Renal pelvis (tissue), 1 donor: ENCODE measurements at regions not wholly inside any gene's neighbourhood (a gene's known extent, or its start where the extent isn't known, plus 50 kb on each side); places are given as distances from the start of the nearest gene placed in this dataset.
A peak's percentile ranks its signal among the peaks of the same experiment; 100 is the strongest.
"Not testable (repeated sequence)": the region's sequence is repeated elsewhere in the genome, so short reads cannot be mapped to it uniquely, and the experiment has no call there.

Experiments used
- DNase-seq: peaks from one replicate; pipeline ENCODE4 v3.0.0-alpha.2; 2013

DNA sequence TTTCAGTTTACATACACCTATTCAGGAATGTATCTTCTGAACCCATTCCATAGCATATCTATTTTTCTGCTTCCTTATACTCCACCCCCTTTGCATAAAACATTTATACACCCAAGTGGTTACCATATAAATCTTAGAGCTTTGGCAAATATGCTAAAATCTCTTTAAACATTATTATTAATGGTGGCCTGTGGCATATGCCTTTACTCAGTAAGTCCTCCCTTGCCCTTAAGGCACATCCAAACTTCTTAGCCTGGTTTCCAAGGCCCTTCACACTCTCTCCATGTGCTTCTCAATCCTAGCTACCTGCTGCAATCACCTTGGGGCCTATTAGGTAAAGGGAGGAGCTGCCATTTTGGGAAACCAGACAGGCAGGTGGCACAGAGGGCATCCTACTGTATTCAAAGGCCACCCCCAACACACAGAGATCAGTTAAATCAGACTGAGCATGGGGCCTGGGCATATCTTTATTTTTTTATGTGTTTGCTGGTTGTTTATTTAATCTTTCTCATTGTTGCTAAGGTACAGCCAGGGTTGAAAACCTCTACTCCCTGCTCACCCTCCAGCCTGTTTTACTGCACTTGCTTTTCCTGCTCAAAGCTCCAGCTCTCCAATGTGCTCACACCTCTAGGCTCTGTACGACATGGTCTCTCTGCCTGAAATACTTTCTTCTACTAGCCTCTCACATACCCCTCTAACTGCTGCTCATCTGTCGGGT is 242.8 kb upstream of the HNRNPA3 start:
- no peak for DNase-seq

DNA sequence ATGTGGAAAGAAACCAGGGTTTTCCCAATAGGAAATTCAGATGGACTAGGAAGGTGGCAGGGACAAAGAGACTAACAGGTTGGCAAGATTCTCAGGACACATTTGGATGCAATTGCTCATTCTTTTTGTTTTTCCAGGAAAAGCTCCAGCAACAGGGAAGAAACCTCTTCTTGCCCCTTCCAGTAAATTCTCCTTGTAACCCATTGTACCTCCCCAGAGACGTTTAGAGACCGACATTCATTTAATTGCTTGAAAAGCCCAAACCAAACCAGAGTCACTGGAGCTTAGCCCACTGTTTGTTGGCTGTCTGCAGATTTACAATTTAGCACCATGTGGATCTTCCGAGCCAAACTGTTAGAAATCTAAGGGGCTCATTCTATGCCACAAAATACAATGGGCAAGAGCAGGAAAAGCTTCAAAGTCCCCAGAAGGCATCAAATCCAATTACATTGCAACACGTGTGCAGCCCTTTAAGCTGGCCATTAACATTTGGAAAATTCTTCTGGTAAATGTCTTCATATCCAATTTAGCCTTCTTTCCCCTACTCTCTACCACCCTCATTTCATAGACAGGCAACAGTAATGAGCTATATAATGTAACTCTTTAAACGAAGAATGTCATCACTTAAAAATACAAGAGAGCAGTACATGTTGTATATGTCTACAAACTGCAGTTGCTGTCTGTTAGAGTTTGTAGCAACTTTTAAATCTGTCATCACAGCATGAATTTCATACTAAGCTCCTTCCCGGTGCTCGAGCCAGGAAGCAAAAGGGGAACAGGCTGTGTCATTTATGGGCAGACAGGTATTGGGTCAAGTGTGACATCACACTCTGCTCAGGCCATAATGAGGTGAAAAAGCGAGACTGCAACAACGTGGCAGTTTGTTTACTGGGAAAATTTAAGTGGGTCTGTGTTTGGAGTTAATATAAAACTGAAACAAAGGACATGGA is 235.6 kb upstream of the HNRNPA3 start:
- no peak for DNase-seq

DNA sequence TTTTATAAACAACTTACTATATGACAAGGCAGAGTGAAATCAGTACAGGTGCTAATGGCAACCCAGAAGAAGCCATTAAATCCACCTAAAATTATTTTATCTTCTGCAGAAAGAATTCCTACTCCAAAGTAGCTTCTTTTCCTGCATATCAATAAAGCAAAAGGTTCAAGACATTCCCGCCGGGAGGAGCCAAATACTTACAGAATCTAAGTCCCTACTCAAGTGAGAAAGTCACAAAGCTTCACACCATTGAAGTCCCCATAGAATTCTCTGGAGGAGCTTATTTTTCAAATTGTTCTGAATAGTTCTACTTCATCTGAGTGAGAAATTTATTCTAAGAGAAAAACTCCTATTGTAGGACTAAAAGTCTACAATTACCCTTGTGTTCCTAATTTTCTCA is 233.7 kb upstream of the HNRNPA3 start:
- DNase-seq: no peak

DNA sequence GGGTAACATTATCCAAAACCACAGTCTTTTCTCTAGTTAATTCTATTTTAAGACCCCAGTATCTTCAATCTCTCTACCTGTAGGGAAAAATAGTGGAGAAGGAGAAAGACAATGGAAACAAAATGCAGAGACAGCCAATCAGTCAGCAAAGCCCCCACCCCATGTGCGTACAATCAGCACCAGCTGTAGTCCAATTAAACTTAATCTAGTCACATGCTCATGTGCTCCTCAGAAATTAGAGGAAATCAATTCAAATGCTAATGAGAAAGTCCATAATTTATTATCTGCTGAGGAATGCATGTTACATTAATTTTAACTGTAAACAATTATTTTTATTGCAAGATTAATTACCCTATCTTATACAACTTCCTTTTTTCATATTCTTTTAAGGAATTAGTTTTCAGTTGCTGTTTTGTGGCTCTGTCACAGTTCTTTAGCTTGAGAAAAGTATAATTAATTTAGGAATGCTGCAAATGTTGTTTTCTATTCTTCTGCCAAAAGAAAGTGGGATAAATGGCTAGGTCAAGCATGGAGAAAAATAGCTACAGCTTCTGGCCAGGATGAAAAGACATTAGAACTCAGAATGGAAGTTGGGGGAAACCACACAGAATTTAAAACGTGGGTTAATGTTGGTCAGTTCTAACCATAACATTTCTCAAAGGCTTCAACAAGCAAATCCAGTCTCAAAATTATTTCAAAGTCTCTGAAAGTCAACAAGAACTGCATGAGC is 232.4 kb upstream of the HNRNPA3 start:
- peak; percentile 68 for DNase-seq

DNA sequence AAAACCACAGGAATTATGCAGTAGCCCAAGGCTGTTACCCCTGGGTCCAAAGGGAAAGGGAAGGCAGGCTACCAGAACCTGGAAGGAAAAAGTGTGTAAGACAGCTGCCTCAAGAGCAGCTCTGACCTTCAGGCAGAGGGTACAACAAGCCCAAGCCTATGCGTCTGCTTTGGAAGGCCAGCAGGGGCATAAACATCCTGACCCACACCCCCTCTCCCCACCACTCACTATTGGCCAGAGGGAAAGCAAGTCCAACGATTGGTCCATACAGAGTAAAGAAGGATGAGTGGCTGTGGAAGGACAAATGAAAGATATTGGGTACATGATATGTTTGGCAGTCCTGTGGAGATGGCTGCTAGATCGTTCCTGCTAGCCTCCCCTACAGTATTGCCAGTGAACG is 227.6 kb upstream of the HNRNPA3 start:
- no peak for DNase-seq

DNA sequence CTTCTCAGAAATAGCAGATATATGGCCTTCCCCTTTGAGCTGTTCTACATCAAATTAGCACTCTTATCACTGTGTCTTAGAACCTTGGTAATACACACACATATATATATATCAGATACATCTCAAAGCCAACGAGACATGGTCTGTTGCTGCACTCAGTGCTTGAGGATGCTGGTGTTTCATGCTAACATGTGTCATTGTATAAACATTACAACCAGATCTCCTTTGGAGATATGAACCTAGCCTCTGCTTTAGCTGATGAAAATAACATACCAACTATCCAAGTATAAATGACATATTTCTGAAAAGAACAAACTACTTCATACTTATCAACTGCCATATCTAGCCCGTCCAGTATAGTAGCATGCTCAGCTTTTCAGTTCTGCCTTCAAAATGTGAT is 226.7 kb upstream of the HNRNPA3 start:
- DNase-seq: no peak

DNA sequence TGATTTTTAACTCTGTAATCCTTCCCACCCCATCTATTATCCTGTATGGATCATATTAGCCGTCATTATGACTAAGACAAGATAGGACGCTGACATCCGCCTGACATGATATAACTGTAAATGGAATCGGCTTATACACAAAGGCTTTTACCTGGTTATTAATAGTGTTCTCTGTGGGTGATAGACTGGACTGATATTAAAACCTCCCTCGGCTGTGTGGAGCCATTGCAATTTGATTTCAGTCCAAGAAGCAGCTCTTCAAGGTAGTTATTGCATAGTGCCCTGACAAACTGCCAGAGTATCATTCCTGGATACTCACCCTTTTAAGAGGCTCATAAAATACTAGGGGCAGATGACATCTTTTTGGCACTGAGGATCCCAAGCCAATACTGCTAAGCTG is 226.1 kb upstream of the HNRNPA3 start:
- DNase-seq: no peak

DNA sequence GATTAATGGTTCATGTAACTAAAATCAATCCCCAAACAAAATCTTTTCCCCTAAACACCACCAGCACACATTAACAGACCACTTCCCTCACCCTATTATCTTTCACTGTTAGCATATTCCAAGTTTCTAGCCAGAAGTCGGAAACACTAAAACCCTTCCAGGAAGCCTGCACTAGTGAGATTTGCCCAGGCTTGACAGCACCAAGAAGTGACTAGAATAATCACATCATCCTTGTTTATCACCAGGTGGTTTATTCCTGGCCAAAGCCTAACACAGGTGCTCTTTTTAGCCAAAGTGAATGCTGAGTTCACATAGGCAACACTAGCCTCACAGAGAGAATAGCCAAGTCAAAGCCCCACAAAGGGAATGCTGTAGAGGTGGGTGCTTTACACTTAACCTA is 221.2 kb upstream of the HNRNPA3 start:
- no peak for DNase-seq

DNA sequence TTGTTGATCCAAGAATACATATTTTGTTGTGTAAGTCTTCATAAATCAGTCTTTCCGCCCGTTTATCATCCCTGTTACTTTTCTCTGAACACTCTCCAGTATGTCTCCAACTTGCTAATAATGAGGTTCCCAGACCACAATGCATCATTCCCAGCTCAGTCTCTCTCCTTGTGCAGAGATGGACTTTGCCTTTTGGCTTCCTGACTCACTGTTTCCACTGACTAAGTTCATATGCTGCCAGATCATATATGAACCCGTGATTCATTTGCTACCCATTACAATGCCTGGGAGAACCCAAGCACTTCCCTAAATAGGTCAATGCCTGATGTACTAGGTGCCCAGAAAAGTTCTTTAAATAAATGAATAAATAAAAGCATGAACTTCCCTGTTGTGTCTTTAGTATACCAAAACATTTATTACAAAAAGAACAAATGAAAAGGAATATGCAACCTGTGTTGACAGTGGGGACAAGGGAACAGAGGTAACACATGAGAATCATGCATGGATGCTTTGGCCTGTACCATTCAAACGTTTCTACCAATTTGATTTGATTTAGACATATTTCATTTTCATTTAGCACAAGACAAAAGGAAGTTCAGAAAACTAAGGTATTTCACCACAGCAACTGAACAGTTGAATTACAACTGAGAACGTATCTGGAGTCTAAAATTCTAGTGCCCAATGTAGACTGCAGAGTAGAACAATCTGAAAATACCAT is 215.4 kb upstream of the HNRNPA3 start:
- no peak for DNase-seq

DNA sequence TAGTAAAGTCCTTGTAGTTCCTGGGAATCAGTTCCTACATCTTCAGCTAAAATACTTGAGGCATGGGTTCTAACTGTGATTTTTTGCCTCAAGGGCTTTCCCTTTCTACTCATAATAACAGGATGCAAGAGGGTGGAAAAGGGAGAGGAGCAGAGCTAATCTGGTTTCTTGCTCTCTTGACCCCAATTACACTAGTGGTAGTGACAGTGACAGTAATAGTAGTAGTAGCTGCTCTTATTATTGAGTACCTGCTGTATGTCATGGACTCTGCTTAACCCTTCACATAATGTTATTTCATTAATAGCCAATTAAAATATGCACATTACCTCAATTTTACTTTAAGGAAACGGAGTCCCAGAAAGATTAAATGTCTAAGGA is 214.8 kb upstream of the HNRNPA3 start:
- no peak for DNase-seq

DNA sequence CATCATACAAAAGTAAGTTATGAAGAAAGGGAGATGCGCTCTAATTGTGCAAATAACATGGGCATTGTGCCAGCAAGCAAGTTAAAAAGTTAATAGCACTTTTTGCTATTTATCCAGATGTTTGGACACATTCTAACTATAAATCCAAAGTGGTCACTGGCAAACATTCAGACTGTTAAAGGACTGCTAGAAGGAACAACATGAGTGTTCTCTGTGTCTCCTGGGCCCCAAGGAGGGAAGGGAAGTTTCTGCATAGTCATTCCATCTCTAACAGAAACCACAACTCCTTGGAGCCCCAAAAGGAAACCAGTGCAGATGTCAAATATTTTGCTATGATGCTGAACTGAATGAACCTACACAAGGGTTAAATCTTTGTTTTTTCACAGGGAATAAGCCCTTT is 213.3 kb upstream of the HNRNPA3 start:
- peak; percentile 39 for DNase-seq

DNA sequence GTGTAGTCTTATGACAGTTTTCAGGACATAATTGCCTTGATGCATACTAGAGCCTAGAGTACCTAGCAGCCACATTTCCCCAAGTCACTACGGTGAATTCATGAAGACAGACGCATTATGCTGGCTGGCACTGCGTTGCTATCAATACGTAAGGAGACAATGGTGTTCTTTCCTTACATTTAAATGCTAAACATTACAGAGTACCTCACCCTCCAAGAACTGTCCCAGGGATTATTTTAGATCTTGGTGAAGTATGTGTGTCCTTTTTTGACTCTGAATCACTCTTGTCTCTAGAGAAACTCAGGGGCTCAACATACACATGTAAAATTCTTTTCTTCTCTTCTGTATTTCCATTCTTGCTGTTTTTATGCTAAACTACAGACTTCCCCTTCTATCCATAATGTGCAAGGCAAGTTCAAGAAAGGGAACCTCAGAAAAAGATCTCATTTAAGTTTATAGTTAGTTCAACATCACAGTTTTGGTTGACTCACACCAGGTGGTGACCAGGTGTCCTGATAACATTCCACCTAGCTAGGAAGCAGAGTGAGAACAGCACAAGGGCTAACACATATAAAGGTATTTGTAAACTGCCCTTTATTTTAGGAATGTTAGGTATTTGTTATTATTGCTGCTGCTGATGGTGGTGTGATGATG is 212.4 kb upstream of the HNRNPA3 start:
- no peak for DNase-seq

DNA sequence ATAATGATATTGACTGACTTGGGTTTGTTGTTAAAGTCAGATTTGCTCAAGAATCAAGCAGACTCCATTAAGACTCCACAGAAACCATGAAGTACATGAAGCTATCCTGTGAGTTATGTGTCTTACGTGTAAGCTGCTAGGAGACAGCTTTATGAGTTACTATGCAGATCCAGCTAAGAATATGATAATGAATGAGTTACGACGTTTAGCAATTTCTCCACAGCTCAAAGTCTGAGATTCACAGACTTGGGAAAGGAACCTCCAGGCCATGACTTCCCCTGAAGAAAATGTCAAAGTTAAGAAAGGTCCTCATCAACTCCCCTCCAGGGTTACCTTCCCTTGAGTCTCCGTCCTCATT is 211.9 kb upstream of the HNRNPA3 start:
- DNase-seq: no peak

DNA sequence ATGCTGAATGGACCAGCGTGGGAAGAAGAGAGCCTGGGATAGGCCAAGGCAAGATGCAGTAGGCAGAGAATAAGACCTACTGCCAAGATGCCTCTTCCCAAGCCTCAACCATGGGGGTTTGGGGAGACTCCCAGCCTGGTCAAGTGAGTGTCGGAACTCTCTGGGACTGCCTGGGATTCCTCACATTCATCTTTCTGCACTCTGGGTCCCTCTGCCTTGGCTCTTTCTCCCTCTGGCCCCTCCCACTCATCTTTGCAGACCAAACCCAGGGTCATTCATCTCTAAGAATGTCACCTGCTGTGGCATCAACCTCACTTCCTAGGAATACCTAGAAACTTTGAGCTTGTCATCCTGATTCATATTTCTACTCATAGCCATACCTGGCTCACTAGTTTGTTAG is 211.3 kb upstream of the HNRNPA3 start:
- no peak for DNase-seq

DNA sequence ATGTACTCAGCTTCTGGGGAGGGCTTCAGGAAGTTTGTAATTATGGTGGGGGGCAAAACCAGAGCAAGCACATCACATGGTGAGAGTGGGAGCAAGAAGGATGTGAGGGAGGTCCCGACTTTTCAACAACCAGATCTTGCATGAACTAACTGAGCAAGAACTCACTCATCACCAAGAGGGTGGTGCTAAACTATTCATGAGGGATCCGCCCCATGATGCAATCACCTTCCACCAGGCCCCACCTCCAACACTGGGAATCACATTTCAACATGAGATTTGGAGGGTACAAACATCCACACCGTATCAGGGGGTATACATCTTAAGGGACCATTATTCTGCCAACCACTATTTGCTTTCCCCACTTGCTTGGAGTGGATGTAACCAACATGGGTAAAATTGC is 209.6 kb upstream of the HNRNPA3 start:
- no peak for DNase-seq

DNA sequence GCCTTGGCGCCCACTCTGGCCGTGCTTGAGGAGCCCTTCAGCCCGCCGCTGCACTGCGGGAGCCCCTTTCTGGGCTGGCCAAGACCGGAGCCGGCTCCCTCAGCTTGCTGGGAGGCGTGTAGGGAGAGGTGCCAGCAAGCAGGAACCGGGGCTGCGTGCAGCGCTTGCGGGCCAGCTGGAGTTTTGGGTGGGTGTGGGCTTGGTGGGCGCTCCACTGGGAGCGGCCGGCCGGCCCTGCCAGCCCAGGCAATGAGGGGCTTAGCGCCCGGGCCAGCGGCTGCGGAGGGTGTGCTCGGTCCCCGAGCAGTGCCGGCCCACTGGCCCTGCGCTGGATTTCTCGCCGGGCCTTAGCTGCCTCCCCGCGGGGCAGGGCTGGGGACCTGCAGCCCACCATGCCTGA is 204.9 kb upstream of the HNRNPA3 start:
- DNase-seq: not testable (repeated sequence)

DNA sequence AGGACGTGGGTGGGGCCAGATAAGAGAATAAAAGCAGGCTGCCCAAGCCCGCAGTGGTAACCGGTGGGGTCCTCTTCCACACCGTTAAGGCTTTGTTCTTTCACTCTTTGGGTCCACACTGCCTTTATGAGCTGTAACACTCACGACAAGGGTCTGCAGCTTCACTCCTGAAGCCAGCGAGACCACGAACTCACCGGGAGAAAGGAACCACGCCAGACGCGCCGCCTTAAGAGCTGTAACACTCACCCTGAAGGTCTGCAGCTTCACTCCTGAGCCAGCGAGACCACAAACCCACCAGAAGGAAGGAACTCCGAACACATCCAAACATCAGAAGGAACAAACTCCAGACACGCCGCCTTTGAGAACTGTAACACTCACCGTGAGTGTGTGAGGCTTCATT is 203.9 kb upstream of the HNRNPA3 start:
- DNase-seq: not testable (repeated sequence)

DNA sequence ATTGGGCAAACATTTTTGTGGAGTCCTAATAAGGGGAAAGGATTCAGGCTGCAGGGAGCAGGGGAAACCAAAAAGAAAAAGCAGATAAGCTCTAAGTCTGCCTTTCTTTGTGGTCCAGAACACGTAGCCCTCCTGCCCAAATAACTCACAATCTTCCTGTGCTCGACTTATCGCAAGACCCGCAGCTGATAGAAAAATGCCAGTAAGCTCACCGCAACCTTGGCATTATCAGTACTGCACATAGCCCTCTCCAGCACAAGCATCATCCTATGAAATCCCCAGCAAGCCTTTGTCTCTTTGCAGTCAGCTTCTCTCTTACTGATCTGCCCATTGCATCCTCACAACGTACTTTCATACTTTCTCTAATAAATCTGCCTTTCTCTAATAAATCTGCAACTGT is 202.4 kb upstream of the HNRNPA3 start:
- DNase-seq: no peak

DNA sequence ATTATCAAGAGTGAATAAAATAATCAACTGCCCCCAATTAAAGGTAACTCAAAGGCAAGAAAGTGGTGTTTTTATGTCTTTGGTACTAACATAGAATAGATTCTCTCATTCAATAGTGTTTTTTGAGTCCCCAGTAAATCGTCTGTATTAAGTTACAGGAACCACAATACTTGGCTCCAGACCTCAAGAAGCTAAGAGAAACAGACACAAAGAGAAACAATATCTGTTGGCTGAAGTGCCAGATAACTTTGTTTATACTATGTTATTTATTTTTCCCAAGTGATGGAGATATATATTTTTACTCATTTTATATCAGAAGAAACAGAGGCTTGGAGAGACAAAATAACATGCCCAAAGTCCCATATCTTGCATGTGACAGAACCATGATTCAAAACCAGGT is 201.7 kb upstream of the HNRNPA3 start:
- DNase-seq: no peak

DNA sequence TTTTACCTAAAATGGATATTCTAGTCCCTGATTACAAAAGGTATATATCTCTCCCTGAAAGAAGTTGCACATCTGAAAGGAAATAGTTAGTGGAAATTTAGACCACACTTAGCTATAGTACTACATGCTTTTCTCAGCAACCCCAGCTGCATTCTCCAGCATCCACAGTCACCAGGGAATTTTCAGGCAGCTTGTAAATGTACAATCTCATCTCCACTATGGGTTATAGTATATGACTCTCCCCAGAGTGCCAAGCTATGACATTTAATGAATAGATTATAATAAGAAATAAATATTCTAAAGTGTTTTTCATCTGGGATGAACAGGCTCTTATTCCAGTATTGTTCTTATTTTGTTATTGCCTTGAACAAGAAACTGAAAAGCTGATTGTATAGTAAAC is 197.6 kb upstream of the HNRNPA3 start:
- no peak for DNase-seq

DNA sequence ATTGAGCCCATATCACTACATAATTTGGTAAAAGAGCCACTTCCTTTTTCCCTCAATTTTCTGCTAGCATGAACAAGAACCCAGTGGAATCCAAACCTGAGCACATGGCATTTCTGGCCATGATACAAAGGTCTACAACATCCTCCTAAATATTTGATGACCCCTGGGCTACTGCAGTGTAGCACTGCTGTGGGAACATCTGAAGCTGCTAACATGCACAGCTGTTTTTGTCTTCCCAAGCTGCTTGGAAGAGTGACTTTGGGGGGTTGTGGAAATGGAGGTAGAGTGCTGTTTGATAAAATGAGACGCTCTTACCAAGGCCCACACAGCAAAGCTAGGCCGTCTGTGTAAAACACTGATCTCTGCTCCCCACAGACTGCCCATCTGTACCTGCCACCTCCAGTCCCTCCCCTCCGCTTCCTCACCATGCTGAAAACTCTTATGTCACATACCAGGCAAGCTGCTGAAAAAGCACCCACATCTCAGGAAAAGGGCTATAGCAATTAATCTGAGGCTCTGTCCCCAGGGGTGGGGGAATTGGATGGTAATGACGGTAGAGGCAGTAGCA is 197.2 kb upstream of the HNRNPA3 start:
- no peak for DNase-seq
